ENCODE measurements at regions not wholly inside any gene's neighbourhood (a gene's known extent, or its start where the extent isn't known, plus 50 kb on each side); places are given as distances from the start of the nearest gene placed in this dataset.

- TF ChIP-seq CTCF (IDR thresholded peaks at IDR 0.05) (no peak), POLR2AphosphoS5 (IDR thresholded peaks at IDR 0.05) (no peak)
These were observed 726.1 kb upstream of the NRXN1 start for GRCh38 chr2:51758081-51758480.
